ENCODE measurements at regions not wholly inside any gene's neighbourhood (a gene's known extent, or its start where the extent isn't known, plus 50 kb on each side); places are given as distances from the start of the nearest gene placed in this dataset.

DNA sequence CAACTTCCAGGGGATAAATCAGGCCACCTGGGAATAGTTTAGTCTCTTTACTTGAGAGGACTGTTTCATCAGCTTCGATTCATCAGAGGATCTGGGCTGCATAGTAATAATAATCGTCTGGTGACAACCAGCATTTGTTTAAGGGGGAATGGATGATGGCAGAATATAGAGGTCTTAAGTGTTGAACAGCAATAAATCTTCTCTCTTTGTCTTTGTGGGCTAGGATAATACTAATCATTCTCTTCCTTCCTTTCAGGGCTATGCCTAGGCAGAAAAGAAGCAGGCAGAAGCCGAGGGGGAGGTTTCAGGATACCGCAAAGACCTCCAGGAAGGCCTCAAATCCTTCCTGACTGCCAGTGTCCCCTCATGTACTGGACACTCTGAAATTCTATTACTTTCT is 150.4 kb upstream of the GAREM1 start:
- no peak for DNase-seq

DNA sequence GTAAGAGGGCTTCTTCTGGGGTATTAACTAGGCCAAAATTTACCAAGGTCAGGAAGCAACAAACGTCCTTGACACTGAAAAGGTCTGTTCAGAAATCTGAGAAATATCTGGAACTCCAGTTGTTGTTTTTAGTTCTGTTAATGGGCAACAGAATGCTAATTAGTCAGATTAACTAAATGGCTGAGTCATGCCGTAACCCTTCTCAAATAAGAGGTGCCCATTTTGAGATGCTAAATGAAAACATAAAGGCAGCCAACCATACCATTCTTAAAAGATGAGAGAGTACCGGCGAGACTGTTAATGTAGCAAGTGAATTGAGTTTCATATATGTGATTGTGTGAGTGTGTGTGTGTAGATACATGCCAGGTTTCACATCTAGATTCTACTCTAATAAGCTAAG is 147.9 kb upstream of the GAREM1 start:
- no peak for DNase-seq

DNA sequence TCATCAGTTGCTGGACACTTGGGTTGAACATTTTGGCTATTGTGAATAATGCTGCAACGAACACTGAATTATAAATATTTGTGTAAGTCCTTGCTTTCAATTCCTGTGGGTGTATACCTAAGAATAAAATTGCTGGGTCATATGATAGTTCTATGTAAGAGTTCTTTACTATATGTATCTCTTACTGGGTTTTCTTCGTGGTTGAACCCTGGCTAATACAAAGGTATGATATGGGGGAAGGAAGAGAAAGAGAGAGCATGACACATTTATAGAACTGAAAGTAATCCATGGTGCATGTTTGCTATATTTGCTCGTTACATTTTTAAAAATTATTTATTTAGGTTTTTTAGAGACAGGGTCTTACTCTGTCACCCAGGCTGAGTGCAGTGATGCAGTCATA is 143.1 kb upstream of the GAREM1 start:
- no peak for DNase-seq

DNA sequence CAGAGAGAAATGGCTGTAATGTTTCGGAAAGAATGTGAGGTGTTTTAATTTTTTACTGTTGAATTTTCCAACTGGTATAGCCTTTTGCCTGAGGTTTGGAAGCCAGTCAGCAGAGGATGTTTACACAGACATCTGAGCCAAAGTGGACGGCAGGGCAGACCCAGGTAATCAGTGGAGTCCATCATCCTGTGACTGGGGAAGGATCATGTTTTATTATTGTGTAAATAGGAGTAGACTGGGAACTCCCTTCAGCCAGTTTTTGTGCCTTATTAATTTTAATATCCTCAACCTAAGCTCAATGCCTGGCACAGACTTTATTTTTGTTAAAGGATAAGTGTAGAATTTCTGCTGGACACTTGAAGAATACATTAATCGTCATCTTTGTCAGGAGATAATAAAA is 142.0 kb upstream of the GAREM1 start:
- peak; percentile 76 for DNase-seq

DNA sequence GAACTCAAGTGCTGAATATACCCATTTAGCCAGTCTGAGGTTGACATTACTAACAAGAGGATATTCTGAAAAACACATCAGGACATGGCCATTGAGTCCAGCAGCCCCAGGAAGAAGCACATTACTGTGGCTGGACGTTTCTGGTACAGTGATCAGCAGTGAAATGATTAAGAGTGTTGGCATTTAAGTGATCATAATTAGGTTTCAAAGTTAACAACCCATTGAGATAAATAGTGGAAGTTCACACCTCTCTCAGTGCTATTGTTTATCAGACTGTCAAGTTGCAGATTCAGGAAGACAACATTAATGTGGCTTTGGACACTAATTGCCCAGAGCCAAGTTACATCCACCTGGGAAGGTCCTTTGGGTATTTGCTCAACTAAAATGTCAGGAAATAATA is 139.5 kb upstream of the GAREM1 start:
- no peak for DNase-seq

DNA sequence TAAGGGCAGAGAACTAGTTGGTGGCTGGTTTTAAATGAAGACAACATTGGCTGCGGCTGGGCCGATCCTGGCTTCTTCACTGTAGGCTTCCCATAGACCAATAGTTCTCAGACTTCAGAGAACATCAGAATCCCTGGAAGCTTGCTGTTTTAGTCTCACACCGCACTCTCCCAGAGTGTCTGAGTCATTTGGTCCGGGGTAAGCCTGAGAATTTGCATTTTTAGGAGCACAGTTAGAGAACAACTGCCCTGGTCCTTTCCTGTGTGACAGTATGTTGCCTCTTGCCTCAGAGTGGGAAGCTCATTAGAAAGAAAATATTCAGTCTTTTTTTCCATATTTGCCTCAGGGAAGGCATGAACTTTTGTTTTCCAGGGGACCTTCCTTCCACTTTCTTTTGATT is 137.1 kb upstream of the GAREM1 start:
- no peak for DNase-seq

DNA sequence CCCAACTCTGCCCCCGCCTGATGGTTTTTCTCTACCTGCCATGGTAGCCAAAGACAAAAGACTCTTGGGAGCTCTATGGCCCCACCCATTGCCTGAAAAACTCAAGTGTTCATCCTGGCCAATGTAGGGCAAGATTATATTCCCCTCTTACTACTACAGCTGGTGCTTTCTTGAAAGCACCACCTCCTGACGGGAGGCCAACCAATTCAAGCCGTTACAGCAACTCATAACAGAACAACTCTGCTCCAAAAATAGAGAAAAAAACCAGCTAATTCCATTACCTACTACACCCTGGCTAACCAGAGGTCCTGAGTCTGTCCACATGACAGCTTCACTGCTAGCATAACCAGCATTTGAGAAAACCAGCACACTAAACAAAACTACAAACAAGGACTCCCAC is 127.5 kb upstream of the GAREM1 start:
- DNase-seq: no peak

DNA sequence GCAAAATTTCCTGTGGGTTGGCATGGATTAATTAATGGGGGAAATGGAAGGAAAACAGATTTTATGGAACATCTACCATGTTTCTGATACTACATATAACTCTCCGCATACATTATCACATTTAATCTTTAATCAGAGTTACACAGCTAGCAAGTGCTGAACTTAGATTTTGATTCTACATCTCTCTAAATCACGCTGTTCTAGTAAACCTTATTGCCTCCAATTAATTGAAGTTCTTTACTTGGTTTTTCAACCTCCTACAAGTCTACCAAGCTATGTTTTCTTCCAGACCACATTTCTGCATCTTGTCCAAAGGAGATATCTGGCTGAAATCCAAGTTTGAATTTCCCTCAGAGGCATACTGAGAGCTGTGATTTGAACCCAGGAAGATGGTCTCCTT is 125.8 kb upstream of the GAREM1 start:
- no peak for DNase-seq

DNA sequence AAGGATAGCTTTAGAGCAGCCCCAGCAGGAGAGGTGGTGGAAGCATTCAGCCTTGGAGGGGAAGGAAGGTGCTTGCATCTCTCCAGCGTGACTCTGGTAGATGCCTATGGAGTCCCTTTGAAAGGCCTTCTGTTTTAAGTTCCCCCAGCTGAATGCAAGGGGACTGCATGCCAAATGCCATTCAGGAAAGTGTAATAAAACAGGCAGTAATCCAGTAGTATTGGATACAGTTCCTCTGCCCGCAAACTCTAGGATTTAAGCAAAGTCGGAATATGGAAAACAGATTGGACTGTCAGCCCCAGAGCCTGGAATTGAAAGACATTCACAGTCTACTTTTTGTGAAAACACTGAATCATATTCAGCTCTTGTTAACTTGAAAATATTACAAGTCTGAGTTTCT is 125.2 kb upstream of the GAREM1 start:
- DNase-seq: no peak

DNA sequence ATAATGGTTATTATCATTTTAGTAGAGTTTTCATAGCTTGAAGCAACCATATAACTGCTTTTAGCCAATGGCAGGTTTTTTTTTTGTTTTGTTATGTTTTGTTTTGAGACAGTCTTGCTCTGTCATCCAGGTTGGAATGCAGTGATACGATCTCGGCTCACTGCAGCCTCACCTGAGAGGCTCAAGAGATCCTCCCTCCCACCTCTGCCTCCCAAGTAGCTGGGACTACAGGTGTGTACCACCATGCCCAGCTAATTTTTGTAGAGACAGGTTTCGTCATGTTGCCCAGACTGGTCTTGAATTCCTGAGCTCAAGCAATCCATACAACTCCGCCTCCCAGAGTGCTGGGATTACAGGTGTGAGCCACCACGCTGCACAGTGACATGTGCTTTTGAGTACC is 117.5 kb upstream of the GAREM1 start:
- DNase-seq: no peak

DNA sequence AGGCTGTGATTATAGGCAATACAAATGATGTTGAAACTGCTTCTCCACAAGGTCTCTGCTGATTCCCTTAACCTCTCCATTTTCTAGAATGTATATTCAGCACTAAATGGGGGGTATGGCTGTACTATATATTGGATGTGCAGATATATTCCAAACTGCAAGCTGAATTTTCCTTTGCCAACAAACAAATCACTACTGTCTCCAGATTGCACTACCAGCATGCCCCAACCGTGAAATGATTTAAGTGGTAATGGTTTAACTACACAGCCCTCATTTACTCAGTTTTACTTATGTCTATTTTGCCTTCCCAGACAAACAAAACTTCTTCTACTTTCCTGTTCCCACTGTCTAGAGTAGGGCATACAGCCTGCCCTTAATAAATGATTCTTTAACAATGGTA is 112.7 kb upstream of the GAREM1 start:
- no peak for DNase-seq

DNA sequence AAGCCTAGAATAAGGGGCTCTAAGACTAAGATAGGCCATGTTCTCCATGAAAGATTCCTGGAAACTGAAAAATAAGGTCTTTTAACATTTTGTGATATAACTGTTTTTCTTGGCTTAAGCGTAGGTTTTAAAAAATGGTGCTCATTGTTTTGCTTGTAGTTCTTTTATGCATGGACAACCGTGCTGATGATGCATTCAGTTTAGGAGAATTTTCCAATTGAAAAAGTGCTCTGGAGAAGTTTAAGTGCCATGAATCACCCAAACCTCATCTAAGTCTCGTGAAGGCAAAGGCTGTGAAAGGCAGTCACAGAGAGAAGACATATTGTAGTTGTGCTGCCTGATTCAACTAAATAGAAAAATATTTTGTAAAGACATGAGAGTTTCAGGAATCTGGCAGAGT is 111.8 kb upstream of the GAREM1 start:
- no peak for DNase-seq

DNA sequence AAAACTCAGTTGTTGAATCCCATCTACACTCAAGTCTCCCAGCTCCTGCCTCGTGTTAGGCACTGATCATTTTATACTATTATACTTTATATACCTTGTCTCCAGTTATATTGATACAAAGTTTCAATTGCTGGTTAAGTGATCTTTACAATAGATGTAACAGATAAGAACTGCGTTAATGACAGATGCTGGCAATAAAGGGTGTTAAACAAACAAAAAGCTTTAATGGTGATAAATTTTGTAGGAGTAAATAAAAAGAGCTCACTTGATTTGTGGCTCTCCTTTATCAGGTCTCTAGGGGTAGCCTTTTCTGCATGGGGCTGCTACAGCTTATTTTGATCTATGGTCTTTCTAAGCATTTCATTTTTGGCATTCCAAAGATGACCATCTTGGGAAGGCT is 106.9 kb upstream of the GAREM1 start:
- no peak for DNase-seq

DNA sequence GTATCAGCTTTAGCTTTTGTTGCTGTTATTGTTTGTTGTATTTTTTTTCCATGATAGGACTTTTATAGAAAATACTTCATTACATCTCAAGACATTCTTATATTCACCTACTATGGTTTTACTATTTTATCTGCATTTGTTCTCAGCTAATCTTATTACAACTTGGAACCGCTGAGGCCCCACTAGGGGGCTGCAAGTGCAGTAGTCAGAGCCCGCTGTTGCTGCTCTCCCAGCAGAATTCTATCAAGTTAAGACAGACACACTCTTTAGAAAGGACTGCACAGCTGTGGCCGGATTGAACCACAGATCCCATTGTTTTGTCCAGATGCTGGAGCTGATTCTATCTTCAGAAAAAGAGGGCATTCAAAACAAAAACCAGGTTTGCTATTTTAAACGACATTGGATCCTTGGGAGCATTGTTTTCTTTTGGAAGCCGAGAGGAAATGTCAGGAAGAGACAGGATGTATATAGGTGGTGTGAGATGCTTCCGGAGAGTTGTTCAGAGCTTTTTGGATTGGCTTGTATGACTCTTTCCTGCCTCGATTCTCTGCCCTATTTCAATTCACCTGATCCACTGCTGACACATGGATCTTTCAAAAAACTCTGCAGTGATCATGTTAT is 105.7 kb upstream of the GAREM1 start:
- no peak for DNase-seq

DNA sequence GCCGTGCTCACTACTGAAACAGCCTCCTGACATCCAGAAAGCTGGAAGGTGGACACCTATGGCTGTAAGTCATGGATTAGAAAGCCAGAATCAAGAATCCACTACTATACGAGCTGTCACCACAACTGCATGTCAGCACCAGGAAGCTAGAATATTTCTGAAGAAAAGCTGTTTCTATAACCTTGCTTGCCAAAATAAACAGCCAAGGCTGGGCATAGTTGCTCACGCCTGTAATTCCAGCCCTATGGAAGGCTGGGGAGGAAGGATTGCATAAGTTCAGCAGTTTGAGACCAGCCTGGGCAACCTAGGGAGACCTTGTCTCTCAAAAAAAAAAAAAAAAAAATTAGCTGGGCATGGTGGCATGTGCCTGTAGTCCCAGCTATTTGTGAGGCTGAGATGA is 96.3 kb upstream of the GAREM1 start:
- DNase-seq: no peak

DNA sequence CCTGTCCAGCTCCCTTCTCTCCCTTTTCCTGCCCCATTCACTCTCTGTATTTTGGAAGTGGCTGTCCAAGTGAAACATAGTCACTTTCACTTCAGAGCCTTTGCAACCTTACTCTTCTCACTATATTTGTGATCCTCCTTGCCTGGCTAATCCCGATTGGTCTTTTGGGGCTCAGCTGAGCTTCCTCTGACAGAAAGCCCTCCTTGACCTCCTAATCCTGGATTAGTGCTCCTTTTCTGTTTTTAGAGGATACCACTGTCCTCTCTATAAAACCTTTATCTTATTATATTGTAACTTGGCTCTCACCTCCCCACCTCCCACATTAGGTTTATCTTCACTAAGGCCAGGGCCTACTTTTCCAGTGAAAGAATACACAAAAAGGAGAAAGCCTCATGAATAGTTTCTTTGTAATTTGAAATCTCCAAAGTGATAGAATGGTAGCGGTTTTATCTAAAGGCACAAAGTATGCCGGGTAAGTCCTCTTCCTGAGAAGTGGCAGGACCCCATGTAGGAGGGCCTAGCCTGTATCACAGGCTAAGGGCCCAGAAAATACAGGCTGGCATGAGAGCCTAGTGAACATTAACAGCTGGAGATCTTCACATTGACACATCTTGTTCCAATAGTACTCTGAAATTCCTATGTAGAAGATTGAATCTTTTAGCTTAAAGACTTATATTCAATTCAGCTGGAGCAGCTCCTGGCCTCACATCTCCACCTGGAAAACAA is 83.1 kb upstream of the GAREM1 start:
- DNase-seq: no peak

DNA sequence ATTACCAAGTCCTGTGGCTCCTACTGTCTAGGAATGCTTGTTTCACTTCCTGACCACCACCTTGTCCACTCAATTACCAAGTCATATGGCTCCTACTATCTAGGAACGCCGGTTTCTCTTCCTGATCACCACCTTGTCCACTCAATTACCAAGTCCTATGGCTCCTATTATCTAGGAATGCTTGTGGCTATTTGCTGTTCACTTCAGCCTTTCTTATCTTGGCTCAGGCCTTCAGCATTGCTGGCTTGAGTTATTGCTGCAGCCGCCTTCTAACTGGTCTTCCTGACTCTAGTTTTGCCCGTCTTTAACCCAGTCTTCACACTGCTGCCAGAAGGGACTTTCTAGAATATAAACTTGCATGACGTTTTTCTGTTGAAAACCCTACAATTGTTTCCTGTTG is 82.5 kb upstream of the GAREM1 start:
- no peak for DNase-seq

DNA sequence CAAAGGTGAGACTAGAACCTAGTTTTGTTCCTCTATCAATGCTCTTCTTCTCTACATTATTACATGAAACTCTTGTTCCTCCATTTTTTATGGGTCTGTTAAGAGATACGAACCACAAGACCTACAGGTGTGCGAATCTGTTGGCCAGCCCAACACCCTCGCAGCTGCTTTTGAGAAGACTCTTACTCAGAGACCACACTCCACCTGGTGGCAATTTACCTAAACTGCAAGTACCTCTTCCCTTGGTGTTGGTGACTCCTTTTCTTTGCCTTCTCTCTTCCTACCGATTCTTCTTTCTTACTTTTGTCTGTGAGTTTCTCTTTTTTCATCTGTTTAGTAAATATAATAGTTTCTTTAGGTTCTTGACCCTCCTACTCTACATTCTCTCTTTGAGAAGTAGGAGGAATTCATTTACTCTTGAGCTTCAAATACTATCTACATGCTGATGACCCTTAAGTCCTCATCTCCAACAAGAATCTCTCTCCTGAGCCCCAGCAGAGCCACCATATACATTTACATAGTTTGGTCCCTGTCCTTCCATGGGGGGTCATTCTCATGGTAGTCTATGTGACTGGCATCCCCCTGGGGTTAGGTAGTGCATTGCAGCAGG is 81.8 kb upstream of the GAREM1 start:
- DNase-seq: peak; percentile 70

DNA sequence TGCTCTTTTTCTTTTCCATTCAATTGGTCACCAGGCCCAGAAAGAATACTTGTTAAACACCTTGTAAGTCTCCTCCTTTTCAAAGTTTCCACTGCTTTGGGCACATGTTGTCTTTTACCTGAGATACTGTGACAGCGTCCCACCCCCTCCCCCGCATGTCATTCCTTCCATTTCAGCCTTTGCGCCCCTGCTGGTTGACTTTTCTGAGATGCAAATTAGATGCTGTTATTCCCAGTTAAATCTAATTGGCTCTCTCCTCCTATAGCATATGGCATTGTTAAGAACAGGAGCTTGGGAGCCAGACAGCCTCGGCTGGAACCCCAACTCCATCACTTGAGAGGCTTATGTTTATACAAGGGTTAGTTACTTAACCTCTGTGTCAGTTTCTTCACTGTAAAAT is 80.3 kb upstream of the GAREM1 start:
- DNase-seq: no peak

DNA sequence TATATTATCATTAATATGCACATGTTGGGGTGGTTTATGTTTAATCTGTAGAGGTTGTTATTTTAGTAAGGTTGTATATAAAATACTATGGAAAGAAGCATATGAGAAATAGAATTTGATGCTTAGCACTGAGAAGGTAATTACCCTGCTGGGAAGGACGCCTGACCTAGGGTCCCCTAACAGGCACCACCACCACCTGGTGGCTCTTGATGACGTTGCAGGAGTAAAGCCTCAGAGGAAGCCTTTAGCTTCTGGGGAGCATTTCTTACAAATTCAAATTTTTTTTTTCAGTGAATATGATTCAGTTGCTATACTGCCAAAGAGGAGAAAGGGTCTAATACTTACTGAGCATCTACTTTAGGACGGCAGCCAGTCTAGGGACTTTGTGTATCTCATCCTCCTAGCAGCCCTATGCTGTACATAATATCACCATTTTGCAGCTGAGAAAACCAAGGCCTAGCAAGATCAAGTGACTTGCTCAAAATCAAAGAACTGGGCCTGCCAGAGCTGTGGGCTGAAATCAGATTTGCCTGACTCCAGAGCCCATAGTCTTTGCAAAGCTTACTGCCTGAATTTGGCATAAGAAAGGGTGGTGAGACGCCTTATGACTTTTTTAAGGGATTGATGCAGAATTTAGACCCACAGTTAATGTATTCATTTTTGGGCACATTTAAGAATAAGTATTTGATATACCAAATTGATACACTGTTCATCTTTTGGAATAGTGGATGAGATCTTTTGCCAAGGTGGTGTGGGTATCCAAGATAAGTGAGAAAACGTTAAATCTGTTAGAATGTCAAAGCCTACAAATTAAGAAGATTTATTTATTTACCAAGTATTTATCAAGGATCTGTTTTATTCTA is 78.8 kb upstream of the GAREM1 start:
- DNase-seq: peak; percentile 62

DNA sequence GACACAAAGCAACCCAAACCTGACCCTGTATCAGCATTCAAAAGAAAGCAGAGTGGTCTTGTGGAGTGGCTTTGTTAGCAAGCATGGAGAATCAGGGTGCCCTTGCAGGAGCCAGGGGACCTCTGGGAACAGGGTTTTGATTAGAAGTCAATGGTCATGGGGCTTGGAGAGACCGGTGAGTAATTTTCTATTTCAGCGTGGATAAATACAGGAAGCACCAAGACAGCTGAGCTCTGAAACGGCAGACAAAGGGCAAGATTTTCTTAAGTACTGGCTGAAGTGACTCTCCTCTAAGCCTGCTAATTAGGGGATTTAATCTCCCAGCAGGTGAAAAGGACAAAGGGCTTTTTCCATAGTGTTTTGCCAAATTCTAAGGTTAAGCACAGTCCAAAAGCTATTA is 78.0 kb upstream of the GAREM1 start:
- DNase-seq: peak; percentile 86

DNA sequence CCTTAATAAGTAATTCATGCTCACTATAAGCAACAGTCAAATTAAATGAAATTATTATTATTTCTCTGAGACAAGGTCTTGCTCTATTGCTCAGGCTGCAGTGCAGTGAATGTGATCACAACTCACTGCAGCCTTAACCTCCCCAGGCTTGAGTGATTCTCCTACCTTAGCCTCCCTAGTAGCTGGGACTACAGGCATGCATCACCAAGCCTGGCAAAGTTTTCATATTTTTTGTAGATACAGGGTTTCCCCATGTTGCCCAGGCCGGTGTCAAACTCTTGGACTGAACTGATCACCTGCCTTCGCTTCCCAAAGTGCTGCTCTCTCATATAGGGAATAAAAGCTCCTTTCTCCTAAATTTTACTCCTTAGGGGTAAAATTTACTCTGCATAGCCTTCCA is 74.9 kb upstream of the GAREM1 start:
- DNase-seq: no peak

DNA sequence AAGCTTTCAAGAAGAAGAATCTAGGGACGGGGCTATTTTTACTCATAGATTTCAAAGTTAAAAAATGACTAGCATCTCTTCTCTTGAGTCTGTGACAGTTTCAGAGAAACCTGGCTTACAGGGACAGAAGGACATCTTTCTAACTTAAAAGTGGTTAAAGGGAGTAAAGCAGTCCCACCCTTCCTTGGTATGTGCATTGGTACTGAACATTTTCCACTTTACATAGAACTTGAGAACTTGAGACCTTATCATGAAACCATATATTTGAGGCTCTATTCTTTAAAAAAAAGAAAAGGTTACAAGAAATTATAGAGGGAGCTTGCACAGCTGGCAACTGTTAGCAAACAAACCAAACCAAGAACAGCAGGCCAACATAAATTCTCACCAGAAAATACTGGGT is 73.4 kb upstream of the GAREM1 start:
- no peak for DNase-seq

Measured in NCI-H2029 treated with DMSO at 0.1 percent for 48 hours (cell line).